Esophagus muscularis mucosa (tissue), 4 donors: ENCODE measurements at regions not wholly inside any gene's neighbourhood (a gene's known extent, or its start where the extent isn't known, plus 50 kb on each side); places are given as distances from the start of the nearest gene placed in this dataset.

Experiments used
- DNase-seq: peaks from one replicate; pipeline ENCODE4 v3.0.0-alpha.2; 2017; ENCODE audit errors: extremely low spot score
- H3K27ac ChIP-seq, 4 donors: fragments of 200-600 bp; sonication (generic); replicated peaks in 1 of 4; 1 replicate in 3 of 4; 2 replicates in 1 of 4; pipeline ENCODE4 v1.5.1; 2016 to 2019; ENCODE audit warnings: mild to moderate bottlenecking in 1 of 4
- H3K27me3 ChIP-seq, 4 donors: fragments of 200-600 bp; sonication (generic); one replicate each; pipeline versions ENCODE4 v1.5.1 to v1.6.0; 2016 to 2019
- H3K36me3 ChIP-seq, 4 donors: fragments of 200-600 bp; sonication (generic); one replicate each; pipeline ENCODE4 v1.5.1; 2016 to 2019
- H3K4me1 ChIP-seq, 4 donors: fragments of 200-600 bp; sonication (generic); one replicate each; pipeline ENCODE4 v1.5.1; 2016 to 2019
- H3K4me3 ChIP-seq, 4 donors: fragments of 200-600 bp; sonication (generic); 1 replicate in 2 of 4; 2 replicates in 2 of 4; pipeline ENCODE4 v1.5.1; 2016 to 2019; ENCODE audit warnings: mild to moderate bottlenecking in 4 of 4, moderate library complexity in 1 of 4
- H3K9me3 ChIP-seq, 4 donors: fragments of 200-600 bp; sonication (generic); 1 replicate in 3 of 4; 2 replicates in 1 of 4; pipeline ENCODE4 v1.5.1; 2016 to 2019
- CTCF ChIP-seq, 3 experiments: fragments of 200-600 bp in 2 of 3; fragments of 450-650 bp in 1 of 3; sonication (generic) in 2 of 3; IDR thresholded peaks; one replicate each; pipeline ENCODE4 v1.5.1; 2017 to 2019; ENCODE audit warnings: antibody characterized with exemption in 3 of 3, mild to moderate bottlenecking in 2 of 3, moderate library complexity in 1 of 3
- EP300 ChIP-seq: sonication (generic); formaldehyde crosslinking; IDR thresholded peaks from one replicate; pipeline ENCODE4 v1.6.1; 2017; ENCODE audit warnings: antibody characterized with exemption
- POLR2A ChIP-seq: fragments of 450-650 bp; IDR thresholded peaks from one replicate; pipeline ENCODE4 v1.6.1; 2017; ENCODE audit warnings: antibody characterized with exemption, moderate library complexity, mild to moderate bottlenecking, low read depth
- POLR2AphosphoS5 ChIP-seq, 2 donors: sonication (generic); formaldehyde crosslinking; IDR thresholded peaks; one replicate each; pipeline ENCODE4 v1.6.1; 2017; ENCODE audit warnings: antibody characterized with exemption in 2 of 2
- WGBS: methylation state at CpG from one replicate; pipeline ENCODE4 v1.1.5; 2018; 5-methylcytosine and 5-hydroxymethylcytosine counted together
- intact Hi-C: fragments of 100-400 bp; cut with DNase I; formaldehyde crosslinking; loops from one replicate; pipeline ENCODE4 v1.15.1; 2023

DNA sequence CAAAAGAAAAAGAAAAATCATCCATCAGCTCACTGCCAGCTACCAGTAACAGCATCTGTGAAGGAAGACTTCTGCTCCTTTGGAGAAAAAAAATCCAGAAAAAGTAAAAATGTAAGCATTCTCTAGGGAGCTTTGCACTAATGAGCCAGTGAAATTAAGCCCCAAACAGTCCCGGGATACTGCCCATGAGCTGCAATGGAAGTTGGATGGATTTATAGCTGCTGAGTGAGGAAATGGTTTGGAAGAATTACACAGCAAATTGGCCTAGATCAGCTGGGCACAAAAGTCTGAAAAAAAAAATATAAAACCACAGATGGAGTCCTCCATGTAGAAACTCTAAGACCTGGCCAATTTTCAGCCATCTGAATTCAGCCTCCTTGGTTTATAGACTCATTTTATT, 462.9 kb upstream of the USP15 start:
- H3K27ac ChIP-seq: no peak overlapping the region
- H3K36me3 ChIP-seq: no peaks in the 10 kb centered on the region
- DNase-seq: no peak
- H3K4me1 ChIP-seq: peaks cover 0 to 13% (median 8%) of the 10 kb centered on the region in 4 donors
- H3K9me3 ChIP-seq: no peaks in the 10 kb centered on the region
- TF ChIP-seq POLR2A (no peak), CTCF (IDR thresholded peaks at IDR 0.05) (no peak), EP300 (no peak), POLR2AphosphoS5 (IDR thresholded peaks at IDR 0.05) (no peak)
- intact Hi-C loops: no loop called here
- H3K4me3 ChIP-seq: no peak overlapping the region
- 40% methylated on average over 1 of the region's 1 CpG for WGBS
- H3K27me3 ChIP-seq: no peaks in the 10 kb centered on the region

DNA sequence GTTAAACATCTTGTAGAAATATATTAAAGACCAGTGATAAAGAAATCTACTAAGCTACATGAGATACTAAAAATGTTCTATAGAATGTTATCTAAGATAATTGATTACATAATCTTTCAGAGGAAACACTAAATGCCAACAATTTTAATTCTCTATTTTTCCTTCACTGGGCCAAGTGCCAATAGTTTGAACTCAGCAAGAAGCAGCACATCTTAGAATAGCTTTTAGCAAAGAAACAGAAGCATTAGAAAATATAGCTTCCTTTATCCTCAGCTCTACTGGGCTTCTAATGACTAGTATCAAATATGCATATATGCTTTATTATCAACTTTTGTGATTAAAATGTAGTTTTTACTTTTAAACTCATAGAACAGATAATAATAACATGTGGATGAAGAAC, 461.4 kb upstream of the USP15 start:
- no peaks in the 10 kb centered on the region for H3K9me3 ChIP-seq
- TF ChIP-seq CTCF (IDR thresholded peaks at IDR 0.05): no peak
- H3K36me3 ChIP-seq: no peaks in the 10 kb centered on the region
- no peak for DNase-seq
- intact Hi-C loops: no loop called here
- H3K27me3 ChIP-seq: no peaks in the 10 kb centered on the region
- H3K4me1 ChIP-seq: peaks cover 0 to 13% (median 8%) of the 10 kb centered on the region in 4 donors
- H3K27ac ChIP-seq: no peak overlapping the region
- no peak overlapping the region for H3K4me3 ChIP-seq

- Histone ChIP-seq H3K9me3 (peaks cover 0 to 6% (median 0%) of the 10 kb centered on the region in 4 donors), H3K27me3 (no peaks in the 10 kb centered on the region), H3K36me3 (no peaks in the 10 kb centered on the region), H3K27ac (no peak overlapping the region), H3K4me3 (no peak overlapping the region), H3K4me1 (peaks cover 0 to under 1% (median under 1%) of the 10 kb centered on the region in 4 donors)
- no peak for DNase-seq
- intact Hi-C loops: no loop called here
- TF ChIP-seq POLR2AphosphoS5 (IDR thresholded peaks at IDR 0.05): no peak
- TF ChIP-seq POLR2A: no peak
- no peak for TF ChIP-seq EP300
- TF ChIP-seq CTCF (IDR thresholded peaks at IDR 0.05): no peak
Observed at GRCh38 chr12:61804301-61804700, 455.9 kb upstream of the USP15 start.

- no peak overlapping the region for H3K4me3 ChIP-seq
- WGBS: 91% methylated on average over 4 of the region's 4 CpGs
- H3K4me1 ChIP-seq: no peaks in the 10 kb centered on the region
- H3K27ac ChIP-seq: no peak overlapping the region
- peaks cover 0 to 6% (median 0%) of the 10 kb centered on the region in 4 donors for H3K9me3 ChIP-seq
- TF ChIP-seq EP300: no peak
- no peak for TF ChIP-seq POLR2A
- TF ChIP-seq POLR2AphosphoS5 (IDR thresholded peaks at IDR 0.05): no peak
- no peak for TF ChIP-seq CTCF (IDR thresholded peaks at IDR 0.05)
- intact Hi-C loops: no loop called here
- DNase-seq: no peak
- no peaks in the 10 kb centered on the region for H3K36me3 ChIP-seq
- H3K27me3 ChIP-seq: no peaks in the 10 kb centered on the region
Observed at GRCh38 chr12:61808856-61809255, 451.3 kb upstream of the USP15 start.

DNA sequence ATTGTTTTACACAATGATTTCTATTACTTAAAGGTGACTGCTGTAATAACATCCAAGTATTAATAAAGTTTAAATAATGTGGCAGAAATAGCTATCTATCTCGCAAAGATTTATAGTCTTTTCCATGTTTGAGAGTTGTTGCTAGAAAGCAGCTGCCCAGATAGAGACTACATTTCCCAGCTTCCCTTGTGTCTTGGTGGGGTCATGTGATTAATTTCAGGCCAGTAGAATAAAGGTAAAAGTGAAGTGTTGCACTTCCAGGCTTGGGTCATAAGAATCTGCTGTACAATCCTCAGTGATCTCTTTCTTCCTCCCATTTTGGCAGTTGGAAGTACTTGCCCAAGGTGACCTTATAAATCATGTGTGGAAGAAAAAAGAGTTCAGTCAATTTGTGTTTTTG, 449.7 kb upstream of the USP15 start:
- WGBS: 84% methylated on average over 1 of the region's 1 CpG

More for the DNA sequence above, 449.7 kb upstream of the USP15 start:
- Histone ChIP-seq H3K4me3 (no peak overlapping the region), H3K36me3 (no peaks in the 10 kb centered on the region), H3K27ac (no peak overlapping the region), H3K27me3 (no peaks in the 10 kb centered on the region), H3K9me3 (peaks cover 0 to 6% (median 0%) of the 10 kb centered on the region in 4 donors), H3K4me1 (no peaks in the 10 kb centered on the region)
- intact Hi-C loops: no loop called here
- no peak for TF ChIP-seq POLR2AphosphoS5 (IDR thresholded peaks at IDR 0.05)
- no peak for TF ChIP-seq POLR2A
- no peak for DNase-seq
